SU-DHL-6 (cell line): ENCODE measurements at regions not wholly inside any gene's neighbourhood (a gene's known extent, or its start where the extent isn't known, plus 50 kb on each side); places are given as distances from the start of the nearest gene placed in this dataset.

Experiments
- CTCF ChIP-seq: fragments of 200-600 bp; sonication (generic); IDR thresholded peaks from one replicate; pipeline ENCODE4 v1.5.1; 2017; ENCODE audit warnings: antibody characterized with exemption, mild to moderate bottlenecking, low read length, moderate library complexity; ENCODE audit not compliant: insufficient read depth, poor library complexity, severe bottlenecking
- EZH2phosphoT487 ChIP-seq: fragments of 200-600 bp; sonication (generic), shearing (Covaris generic); conservative IDR thresholded peaks from 2 replicates; pipeline ENCODE4 v1.6.1; 2018; ENCODE audit warnings: mild to moderate bottlenecking, antibody characterized with exemption, low read length, moderate library complexity, mixed read lengths

- no peak for TF ChIP-seq CTCF
- no peak for TF ChIP-seq EZH2phosphoT487
These were observed 441.8 kb downstream of the LRATD1 start for GRCh38 chr2:15074319-15074718.
